ENCODE measurements at regions not wholly inside any gene's neighbourhood (a gene's known extent, or its start where the extent isn't known, plus 50 kb on each side); places are given as distances from the start of the nearest gene placed in this dataset.

GRCh38 chr16:85432606-85433005 lies 180.5 kb upstream of the GSE1 start:
- Histone ChIP-seq H2BK15ac (ENCODE audit: low read depth, low read length) (no peak overlapping the region), H2BK20ac (ENCODE audit: low read depth, low read length, poor library complexity, severe bottlenecking) (no peak overlapping the region), H3K23ac (ENCODE audit: insufficient read length, low read depth, low read length) (no peak overlapping the region), H3K79me2 (ENCODE audit: insufficient read depth, low read length) (no peaks in the 10 kb centered on the region), H3K27me3 (ENCODE audit: insufficient read depth, low read length) (no peaks in the 10 kb centered on the region), H3K4me2 (ENCODE audit: insufficient read depth, insufficient read length, low read length) (no peak overlapping the region), H4K8ac (replicated peaks; ENCODE audit: insufficient read length, low read depth, low read length) (no peak overlapping the region), H4K5ac (ENCODE audit: insufficient read length, low read depth, low read length) (no peak overlapping the region), H3K4ac (ENCODE audit: low read depth, low read length) (no peak overlapping the region), H3K4me1 (ENCODE audit: insufficient read depth, low read length) (peaks cover 10% of the 10 kb centered on the region), H4K91ac (ENCODE audit: insufficient read length, low read depth, low read length) (no peak overlapping the region), H2BK120ac (ENCODE audit: low read depth, low read length, poor library complexity, severe bottlenecking) (no peak overlapping the region), H3K18ac (ENCODE audit: insufficient read length, low read depth, low read length) (no peak overlapping the region), H2BK5ac (ENCODE audit: insufficient read length, low read length) (no peak overlapping the region), H3K27ac (ENCODE audit: insufficient read length, low read depth, low read length) (no peak overlapping the region), H3K9ac (ENCODE audit: extremely low read depth, insufficient read length, low read length) (no peak overlapping the region), H3K9me3 (ENCODE audit: control insufficient read depth, low read depth, low read length) (no peaks in the 10 kb centered on the region), H2AFZ (ENCODE audit: low read length) (no peak overlapping the region), H3K56ac (ENCODE audit: insufficient read length, low read depth, low read length) (no peak overlapping the region), H3T11ph (ENCODE audit: low read length) (no peak overlapping the region), H4K20me1 (ENCODE audit: control insufficient read depth, insufficient read depth, insufficient read length) (no peaks in the 10 kb centered on the region), H3K14ac (ENCODE audit: insufficient read depth, low read length) (no peak overlapping the region), H2AK5ac (ENCODE audit: insufficient read length, low read length) (no peak overlapping the region), H3K79me1 (ENCODE audit: insufficient read depth, low read depth, low read length, poor library complexity, severe bottlenecking) (no peaks in the 10 kb centered on the region), H2BK12ac (ENCODE audit: insufficient read length, low read depth, low read length) (no peak overlapping the region), H3K23me2 (ENCODE audit: insufficient read length, low read depth, low read length, poor library complexity, severe bottlenecking) (peaks cover 2% of the 10 kb centered on the region)
- DNase-seq, result no peak
- no peaks in the 10 kb centered on the region for H3K36me3 Mint-ChIP-seq (ENCODE audit: insufficient read depth in 1 of 3, low read depth in 3 of 3)
- H3K4me3 Mint-ChIP-seq, result no peak overlapping the region
- no peaks in the 10 kb centered on the region for H3K9me3 Mint-ChIP-seq
- no peak overlapping the region for H3K27ac Mint-ChIP-seq
- H3K4me1 Mint-ChIP-seq, result peaks cover 18 to 37% of the 10 kb centered on the region in 2 experiments
- peaks cover 5% of the 10 kb centered on the region; the same call in 1 of the 2 replicates for H3K27me3 Mint-ChIP-seq (ENCODE audit: low read depth)
- TF ChIP-seq CTCF (conservative IDR thresholded peaks at IDR 0.05), result no peak
- no CpG with 5 or more reads among the region's 6 CpGs for WGBS (ENCODE audit: extremely low coverage, insufficient read length, low lambda C conversion rate)

Measured in H9 (cell line).